SKM-1 treated with dmso at 0.1 percent for 144 hours (cell line): ENCODE measurements at regions not wholly inside any gene's neighbourhood (a gene's known extent, or its start where the extent isn't known, plus 50 kb on each side); places are given as distances from the start of the nearest gene placed in this dataset.

Experiments
- DNase-seq: peaks from one replicate; lab custom pipeline; 2025; ENCODE audit not compliant: unreplicated experiment; lab: John Stamatoyannopoulos, UW

DNA sequence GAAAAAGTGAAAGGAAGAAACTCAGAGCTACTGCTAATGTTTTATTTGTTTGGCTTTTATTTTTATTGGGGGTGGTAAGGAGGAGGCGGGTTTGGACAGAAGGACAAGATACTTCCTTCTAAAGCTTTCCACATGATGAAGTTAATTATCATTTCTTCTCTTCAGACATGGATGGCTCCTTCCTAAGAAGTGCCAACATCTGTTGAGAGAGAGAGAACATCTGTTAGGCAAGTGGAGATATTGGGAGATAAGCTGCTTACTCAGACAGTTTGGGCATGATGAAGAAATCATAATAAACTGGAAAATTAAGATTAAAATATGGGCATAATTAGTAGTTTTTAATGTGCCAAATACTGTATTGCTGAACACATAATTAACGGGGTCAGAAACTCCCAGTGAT is 535.7 kb upstream of the INTU start:
- no peak for DNase-seq

DNA sequence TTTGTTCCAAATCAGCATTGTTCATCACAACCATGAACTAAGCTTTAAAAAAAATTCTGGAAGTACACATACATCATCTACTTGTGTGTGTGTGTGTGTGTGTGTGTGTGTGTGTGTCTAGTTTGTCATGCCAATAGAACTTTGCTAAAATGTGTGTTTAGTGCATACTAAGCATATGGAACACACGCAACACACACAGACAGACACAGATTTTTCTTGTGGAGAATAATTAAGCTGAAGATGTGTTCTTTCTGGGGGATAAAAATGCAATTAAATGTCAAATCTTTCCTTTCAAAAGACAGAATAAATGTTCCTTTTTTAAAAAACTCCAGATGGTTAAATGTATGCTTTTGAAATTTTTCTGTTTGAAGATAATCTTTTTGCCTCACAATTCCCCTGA is 530.4 kb upstream of the INTU start:
- no peak for DNase-seq

DNA sequence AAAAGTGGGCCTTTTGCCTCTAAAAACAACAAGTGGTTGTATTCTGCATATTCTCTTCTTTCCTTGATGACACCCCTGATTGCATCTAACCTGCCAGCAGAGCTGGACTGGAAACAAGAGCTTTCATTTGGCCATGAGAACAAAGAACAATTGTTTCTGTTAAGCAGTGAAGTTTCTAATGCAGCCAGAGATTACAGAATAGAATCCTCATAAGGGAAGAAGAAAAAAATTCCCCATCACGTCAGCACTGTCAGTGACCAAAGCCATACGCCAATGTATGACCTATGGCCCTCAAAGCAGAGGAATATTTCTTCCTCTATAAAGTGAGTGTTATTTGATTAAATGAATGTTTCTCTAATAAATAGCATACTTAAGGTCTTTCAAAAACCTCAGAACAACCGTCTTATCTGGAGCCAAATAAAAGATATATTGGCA is 529.1 kb upstream of the INTU start:
- DNase-seq: no peak

DNA sequence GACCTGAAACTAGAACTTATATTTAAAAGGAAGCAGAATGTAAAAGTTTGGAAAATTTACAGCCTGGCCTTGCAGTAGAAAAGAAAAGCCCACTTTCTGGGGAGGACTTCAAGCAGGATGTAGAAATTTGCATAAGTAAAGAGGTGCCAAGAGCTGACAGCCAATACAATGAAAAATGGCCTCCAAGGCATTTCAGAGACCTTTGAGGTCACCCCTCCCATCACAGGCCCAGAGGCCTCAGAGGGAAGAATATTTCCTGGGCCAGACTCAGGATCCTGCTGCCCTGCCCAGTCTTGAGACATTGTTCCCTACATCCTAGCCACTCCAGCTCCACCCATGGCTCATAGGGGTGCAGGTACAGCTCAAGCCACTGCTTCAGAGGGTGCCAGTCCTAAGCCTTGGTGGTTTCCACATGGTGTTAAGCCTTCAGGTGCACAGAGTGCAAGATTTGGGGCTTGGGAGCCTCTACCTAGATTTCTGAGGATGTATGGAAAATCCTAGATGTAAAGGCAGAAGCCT is 518.9 kb upstream of the INTU start:
- DNase-seq: no peak

DNA sequence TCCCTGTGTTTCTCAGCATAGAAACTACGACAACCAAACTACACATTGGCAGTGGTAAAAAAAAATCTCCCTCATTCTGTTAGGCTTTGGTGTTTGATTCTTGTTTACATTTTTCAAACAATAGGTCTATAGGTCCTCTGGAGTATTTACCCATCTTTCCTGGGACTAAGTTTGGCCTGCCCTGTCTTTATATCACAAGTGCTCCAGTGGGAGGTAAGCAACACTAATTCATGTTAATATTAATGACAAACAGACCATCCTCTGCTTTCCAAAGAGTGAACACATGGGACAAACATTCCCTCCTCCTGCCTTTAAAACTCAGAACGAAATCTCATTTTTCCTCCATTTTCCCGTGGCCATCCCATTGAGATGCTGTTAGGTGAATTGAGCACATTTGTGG is 514.1 kb upstream of the INTU start:
- no peak for DNase-seq

DNA sequence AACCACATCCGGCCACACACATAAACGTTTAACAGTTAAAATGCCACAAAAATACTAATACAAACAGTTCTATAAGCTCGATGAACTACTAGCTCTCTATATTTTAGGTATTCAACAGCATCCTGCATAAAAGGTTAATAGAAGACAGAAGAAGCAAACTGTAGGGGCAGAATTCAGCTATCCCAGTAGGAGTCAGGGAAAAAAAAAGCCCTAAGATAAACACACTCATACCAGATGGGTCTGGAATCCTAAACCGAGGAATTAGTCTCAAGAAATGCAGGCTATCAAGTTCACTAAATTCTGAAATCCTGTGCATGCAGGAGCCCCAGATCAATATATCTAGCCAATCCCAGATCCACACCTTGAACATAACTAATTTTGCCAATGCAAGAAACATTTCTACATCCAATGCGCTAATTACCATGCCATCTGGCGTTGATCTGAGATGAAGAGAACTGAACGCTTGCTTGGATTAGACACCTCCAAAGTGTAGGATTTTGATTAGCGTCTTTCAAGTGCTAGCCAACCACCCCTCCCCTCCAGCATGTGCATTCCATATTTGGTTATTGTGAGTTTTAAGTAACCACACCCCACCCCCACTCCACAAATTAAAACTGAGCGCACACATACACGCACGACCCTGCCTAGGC is 512.2 kb upstream of the INTU start:
- no peak for DNase-seq

DNA sequence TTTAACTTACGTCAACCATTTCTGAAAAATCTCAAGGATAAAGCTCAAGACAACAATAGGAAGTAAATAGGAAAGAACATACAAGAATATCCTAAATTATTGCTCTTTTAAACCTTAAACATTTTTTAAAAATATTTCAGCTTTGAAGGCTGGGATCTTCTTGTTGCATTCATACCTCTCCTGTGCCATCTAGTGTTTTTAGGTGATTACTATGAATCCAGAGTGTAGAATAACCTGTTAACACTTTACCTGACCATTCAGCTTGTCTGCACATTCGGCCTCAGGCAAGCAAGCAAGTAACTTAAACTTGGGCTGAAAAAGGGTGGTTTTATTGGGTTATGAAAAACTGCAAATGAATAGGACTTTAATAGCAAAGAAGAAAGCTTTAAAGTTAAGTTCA is 507.8 kb upstream of the INTU start:
- no peak for DNase-seq

DNA sequence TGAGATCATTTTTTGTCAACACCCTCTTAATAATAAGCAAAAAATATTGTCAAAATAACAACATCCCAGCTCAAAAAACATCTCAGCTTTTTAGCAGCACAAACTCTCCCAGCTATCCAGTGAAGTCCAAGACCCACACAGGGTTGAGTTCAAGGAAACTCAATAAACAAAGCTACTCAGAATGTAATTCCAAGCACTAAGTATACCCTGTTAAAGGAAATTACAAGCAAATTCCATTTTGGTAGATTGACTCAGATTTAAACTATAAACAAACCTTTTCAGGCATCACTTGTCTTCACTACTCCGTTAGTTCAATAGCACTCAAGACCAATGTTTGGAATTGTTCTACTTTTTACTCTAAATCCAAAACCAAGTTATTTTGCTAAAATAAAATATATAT is 506.0 kb upstream of the INTU start:
- no peak for DNase-seq

DNA sequence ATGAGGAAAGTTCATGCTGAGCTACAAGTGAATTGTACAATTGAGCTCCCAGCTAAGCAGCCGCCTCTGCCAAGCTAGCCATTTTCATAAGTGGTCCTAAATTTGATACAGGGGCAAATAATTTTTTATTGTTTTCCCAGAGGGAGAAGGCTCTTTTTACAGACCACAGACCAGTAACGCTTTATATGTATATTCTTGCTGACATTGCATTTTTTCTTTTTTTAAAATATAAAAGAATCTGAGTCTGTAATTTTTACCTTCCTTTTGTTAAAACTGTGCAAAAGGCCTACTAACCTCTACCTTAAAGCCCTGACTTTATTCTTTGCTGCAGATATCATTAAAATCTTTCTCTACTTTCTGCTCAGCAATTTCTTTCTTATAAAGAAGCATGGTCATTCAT is 501.2 kb upstream of the INTU start:
- no peak for DNase-seq

DNA sequence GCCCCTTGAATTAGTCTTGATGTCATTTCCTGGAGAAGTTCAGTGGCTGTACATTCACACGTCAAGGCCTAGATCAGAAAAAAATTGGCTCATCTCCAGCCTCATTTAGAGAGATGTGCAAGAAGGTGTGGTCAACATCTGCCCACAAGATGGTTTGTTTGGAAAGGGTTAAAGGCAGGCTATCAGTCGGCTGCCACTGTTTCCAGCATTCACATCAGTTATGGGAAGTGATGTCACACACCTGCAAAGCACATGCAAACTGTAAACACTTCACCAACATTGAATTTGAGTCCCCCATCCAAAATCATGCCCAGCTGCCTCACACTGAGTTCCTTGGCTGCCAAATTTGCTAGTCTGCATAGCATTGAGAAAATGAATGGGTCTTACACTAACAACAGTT is 498.3 kb upstream of the INTU start:
- DNase-seq: no peak

DNA sequence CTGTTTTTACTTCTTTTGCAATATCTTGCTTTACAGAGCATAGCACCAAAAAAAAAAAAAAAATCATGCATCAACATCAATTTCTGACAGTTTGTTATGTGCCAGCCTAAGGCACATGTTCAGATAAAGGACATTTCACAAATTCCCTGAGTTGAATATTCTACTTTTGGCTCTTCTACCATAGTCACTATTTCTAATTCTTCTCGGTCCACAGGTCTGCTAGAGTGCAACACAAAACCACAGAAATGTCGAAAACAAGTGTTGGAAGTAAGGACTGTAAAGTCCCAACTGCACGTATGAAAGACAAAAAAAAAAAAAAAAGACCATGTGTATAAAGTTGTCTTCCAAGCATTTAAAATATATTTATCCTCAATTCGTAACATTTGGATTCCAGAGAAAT is 494.2 kb upstream of the INTU start:
- no peak for DNase-seq

DNA sequence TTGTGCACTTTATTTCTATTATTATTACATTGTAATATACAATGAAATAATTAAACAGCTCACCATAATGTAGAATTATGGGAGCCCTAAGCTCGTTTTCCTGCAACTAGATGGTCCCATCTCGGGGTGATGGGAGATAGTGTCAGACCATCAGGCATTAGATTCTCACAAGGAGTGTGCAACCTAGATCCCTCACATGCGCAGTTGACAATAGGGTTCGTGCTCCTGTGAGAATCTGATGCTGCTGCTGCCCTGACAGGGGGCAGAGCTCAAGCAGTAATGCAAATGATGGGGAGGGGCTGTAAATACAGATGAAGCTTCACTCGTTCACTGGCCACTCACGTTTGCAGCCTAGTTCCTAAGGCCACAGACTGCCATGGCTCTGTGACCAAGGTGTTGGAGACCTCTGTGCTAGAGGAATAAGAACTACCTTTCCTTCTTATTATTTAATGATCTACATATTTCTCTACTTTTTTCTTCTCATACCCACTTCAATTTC is 492.9 kb upstream of the INTU start:
- DNase-seq: no peak

DNA sequence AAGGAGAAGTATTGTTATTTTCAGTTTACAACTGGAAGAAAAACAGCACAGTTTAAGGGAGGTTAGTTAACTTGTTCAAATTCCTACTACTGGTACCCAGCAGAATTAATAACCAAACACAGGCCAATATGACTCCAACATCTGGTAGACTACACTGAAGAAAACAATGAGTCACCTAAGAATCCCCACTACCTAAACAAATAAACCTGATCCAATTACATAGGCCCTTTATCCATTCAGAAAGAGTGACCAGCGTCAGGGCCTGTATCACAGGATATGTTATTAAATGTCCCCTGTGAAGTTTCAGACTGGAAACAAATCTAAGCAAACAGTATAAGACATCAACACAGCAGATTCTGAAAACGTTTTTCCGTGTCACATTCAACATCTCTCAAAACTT is 492.5 kb upstream of the INTU start:
- DNase-seq: no peak

DNA sequence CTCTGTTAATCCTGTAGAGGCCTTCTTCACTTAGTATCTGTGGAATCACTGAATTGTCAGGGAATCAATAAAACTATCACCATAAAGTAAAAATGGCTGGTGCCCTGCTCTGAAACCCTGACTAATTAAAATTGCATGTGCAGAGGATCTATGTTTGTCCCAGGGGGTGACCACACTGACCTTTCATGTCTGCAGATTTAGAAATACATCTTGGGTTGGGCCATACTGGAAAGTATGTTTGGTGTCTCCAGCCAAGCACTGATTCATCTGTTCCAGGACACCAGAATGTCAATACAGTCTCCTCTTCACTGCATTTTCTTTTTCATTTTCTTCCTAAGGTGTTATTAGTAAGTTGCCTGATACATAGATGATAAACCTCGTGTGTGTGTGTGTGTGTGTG is 490.9 kb upstream of the INTU start:
- DNase-seq: no peak

DNA sequence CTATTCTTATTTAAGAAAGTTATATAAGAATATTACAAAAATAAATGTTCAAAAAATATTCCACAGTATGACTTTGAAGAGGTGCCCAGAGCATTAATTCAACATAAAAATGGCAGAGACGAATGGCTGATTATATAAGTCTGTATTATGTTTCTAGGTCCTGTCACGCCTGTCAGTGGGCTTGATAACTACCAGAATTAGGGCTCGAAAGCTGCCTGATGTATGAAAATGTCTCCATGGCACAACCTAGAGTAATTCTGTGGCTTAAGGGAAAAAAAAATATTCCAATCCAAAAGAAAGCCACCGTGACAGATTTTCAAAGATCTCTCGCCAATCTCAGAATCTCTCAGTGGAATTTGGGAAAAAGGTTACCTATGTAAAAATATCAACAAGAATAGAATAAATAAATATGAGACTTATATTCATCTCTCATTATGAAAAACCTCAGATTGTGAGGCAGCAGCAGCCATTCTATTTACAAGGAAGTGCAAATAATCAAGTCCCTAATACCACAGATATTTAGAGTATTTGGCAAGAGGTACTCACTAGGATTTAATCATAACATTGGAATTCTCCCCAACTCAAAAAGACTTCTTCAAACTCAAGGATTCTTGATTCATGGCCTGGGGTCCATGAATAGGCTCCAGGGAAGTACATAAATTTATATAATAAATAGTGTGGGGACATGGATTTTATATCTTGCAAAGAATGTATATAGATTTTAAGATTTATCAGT is 489.1 kb upstream of the INTU start:
- no peak for DNase-seq

DNA sequence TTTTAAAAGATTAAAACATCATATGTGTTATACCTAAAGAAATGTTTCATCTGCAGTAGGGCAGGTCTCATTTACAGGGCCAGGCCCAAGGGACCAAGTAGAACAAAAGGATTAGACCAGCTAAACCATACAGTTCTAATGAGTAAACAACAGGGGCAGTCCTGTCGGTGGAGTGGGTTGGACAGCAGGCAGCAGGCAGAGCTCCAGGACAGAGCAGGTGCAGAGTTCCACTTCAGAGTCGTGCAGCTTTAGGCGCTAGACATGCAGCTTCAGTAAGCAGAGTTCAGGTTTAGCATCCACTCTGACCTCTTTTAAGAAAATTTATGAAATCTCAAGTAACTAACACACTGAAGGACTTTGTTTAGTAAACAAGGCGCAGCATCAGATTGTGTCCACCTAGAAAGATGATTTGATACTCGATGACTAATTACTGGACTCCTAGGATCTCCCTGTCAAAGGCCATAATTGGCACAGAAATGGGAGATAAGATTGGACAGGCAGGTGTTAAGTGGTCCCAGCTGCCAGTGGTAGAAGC is 487.7 kb upstream of the INTU start:
- DNase-seq: no peak

DNA sequence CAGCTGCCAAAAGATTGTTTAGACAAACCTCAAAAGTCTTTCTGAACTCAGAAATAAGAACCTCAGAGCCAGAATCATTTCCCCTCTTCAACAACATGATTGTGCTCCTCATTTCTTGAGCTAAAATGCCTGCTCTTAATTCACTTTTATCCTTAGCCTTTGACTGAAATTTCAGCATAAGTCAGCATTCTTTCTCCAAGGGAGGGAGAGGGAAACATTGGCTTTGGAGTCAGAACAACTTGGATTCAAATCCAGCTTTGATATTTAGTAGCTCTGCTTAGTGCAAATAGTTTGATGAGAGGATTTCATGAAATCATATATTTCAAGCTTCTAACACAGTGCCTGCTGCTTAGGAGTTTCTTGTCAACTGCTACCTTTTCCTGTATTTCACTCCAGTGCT is 484.6 kb upstream of the INTU start:
- DNase-seq: no peak

DNA sequence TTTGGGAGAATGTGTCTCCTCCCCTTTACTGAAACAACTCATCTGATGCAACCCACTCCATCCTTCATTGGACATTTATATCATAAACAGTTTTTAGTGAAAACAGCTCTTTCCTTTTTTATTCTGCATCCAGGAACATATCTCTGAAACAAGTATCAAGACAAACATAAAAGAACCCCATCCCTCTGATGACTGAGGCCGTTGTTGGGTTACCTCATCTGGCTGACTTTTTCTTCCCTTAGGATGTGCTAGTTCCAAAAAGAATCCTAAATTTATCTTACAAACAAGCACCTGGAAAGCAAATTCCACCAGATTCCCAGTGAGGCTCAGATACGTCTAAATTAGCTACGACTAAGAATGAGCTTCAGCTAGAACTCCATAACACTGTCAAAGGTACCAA is 483.7 kb upstream of the INTU start:
- no peak for DNase-seq

DNA sequence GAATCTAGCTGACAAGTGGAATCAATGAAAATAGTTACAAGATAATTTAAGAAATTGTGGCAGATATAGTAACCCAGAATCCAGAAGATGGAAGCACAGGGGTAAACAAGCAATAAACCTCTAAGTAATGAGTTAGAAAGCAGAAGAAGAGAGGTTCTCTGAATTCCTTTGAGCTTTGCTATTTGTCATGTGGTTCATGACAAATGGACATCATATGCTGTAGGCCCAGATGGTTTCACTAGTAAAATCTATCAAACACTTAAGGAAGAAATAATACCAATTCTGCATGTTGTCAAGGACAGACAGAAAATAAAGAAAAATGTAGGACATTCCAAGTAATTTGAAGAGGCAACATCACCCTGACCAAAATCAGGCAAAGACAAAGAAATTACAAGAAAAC is 480.8 kb upstream of the INTU start:
- no peak for DNase-seq

DNA sequence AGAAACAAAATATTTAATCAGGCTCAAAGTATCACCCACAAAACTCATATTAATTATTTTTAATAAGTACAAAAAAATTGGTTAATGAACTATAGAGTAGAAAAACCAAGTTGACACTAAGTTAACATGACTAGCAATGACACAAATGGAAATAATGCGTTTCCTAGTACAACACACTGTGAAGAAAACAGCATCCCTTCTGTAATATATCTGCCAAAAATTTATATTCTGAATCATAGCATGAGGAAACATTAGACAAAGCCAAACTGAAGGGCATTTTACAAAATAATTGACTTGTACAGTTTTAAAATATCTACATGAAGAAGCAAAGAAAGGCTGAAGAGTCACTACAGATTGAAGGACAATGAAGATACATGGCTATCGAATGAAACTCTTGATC is 477.6 kb upstream of the INTU start:
- DNase-seq: no peak

DNA sequence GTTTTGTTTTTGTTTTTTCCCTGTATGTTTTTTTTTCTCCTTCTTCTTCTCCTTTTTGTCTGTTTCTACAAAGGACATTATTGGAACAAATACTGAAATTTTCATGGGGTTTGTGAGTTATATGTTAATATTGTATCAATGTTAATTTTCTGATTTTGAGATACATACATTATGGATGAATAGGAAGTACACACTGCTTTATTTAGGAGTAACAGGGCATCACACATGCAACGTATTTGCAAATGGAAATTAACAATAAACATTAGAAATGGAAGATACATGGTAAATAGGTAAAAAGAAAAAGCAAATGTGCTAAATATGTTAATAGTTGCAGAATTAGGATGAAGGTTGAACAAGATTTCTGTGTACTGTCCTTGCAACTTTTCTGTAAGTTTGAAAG is 477.2 kb upstream of the INTU start:
- no peak for DNase-seq

DNA sequence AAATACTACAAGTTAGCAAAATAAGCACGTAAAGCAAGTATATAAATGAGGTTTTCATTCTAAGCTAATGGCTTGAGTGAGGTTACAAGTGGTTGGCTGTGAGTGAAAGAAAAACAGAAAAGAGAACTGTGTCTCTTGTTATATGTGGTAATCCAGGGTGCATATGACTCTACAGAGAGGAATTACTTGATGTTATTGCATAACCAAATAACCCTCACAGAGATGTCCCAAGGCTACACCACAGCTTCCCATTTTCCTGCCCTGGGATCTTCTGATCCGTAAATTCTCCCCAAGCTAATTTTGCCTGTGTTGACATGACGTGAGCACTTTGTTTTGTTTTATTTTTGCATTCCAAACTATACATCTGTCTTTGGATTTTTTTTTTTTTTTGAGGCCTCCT is 470.0 kb upstream of the INTU start:
- DNase-seq: peak; percentile 96
